ENCODE measurements at regions not wholly inside any gene's neighbourhood (a gene's known extent, or its start where the extent isn't known, plus 50 kb on each side); places are given as distances from the start of the nearest gene placed in this dataset.
A peak's percentile ranks its signal among the peaks of the same experiment; 100 is the strongest.

GRCh38 chr12:74043343-74043742, 494.3 kb upstream of the ATXN7L3B start:
- in situ Hi-C loops (cut with MboI) = no loop called here
- Histone ChIP-seq H4K20me1 (ENCODE audit: insufficient read depth) (no peaks in the 10 kb centered on the region), H3K9me3 (ENCODE audit: low read depth) (peaks cover 3% of the 10 kb centered on the region), H3K4me1 (ENCODE audit: insufficient read depth) (no peaks in the 10 kb centered on the region), H3K9ac (no peak overlapping the region), H3K27me3 (replicated peaks; ENCODE audit: insufficient read depth) (no peaks in the 10 kb centered on the region), H3K4me3 (no peak overlapping the region), H2AFZ (no peak overlapping the region), H3F3A (ENCODE audit: insufficient read depth) (no peaks in the 10 kb centered on the region), H3K79me2 (ENCODE audit: insufficient read depth) (no peaks in the 10 kb centered on the region), H3K4me2 (ENCODE audit: unreplicated experiment) (no peak overlapping the region), H3K36me3 (ENCODE audit: low read depth) (no peaks in the 10 kb centered on the region), H3K27ac (no peak overlapping the region), H3K9me2 (ENCODE audit: insufficient read depth) (no peaks in the 10 kb centered on the region)
- WGBS, 2 experiments (ENCODE audit: low coverage in 1 of 2, low lambda C conversion rate in 2 of 2, missing lambda C conversion rate in 2 of 2) = 28 to 33% methylated on average over 3 of the region's 3 CpGs
- TF ChIP-seq EZH2 (IDR thresholded peaks at IDR 0.05; ENCODE audit: insufficient read depth, poor library complexity, severe bottlenecking) = no peak
- DNase-seq = peak; percentile 0

GRCh38 chr12:74049348-74049747, 488.3 kb upstream of the ATXN7L3B start:
- no peak overlapping the region for H3K27ac ChIP-seq
- no peaks in the 10 kb centered on the region for H3K79me2 ChIP-seq (ENCODE audit: insufficient read depth)
- no peaks in the 10 kb centered on the region for H3K9me2 ChIP-seq (ENCODE audit: insufficient read depth)
- no peaks in the 10 kb centered on the region for H3K36me3 ChIP-seq (ENCODE audit: low read depth)
- TF ChIP-seq EZH2 (IDR thresholded peaks at IDR 0.05; ENCODE audit: insufficient read depth, poor library complexity, severe bottlenecking) (no peak), EZH2phosphoT487 (IDR thresholded peaks at IDR 0.05; ENCODE audit: insufficient read depth, low read depth) (no peak)
- H3K9ac ChIP-seq = no peak overlapping the region
- in situ Hi-C loops (cut with MboI) = no loop called here
- no peak overlapping the region for H3K4me3 ChIP-seq
- H3F3A ChIP-seq (ENCODE audit: insufficient read depth) = no peaks in the 10 kb centered on the region
- no peaks in the 10 kb centered on the region for H3K27me3 ChIP-seq (replicated peaks; ENCODE audit: insufficient read depth)
- no peaks in the 10 kb centered on the region for H3K4me1 ChIP-seq (ENCODE audit: insufficient read depth)
- H4K20me1 ChIP-seq (ENCODE audit: insufficient read depth) = no peaks in the 10 kb centered on the region
- DNase-seq = no peak
- peaks cover 3% of the 10 kb centered on the region for H3K9me3 ChIP-seq (ENCODE audit: low read depth)
- H2AFZ ChIP-seq = no peak overlapping the region
- H3K4me2 ChIP-seq (ENCODE audit: unreplicated experiment) = no peak overlapping the region
- WGBS, 2 experiments (ENCODE audit: low coverage in 1 of 2, low lambda C conversion rate in 2 of 2, missing lambda C conversion rate in 2 of 2) = 22 to 40% methylated on average over 3 of the region's 3 CpGs

- no peak for DNase-seq
- 5 to 27% methylated on average over 1 of the region's 1 CpG for WGBS, 2 experiments (ENCODE audit: low coverage in 1 of 2, low lambda C conversion rate in 2 of 2, missing lambda C conversion rate in 2 of 2)
- no peaks in the 10 kb centered on the region for H3K36me3 ChIP-seq (ENCODE audit: low read depth)
Measured at GRCh38 chr12:74051848-74052247, 485.8 kb upstream of the ATXN7L3B start.

GRCh38 chr12:74066476-74066875, 471.2 kb upstream of the ATXN7L3B start:
- no peak overlapping the region for H3K4me3 ChIP-seq
- no peak overlapping the region for H3K9ac ChIP-seq
- no peaks in the 10 kb centered on the region for H4K20me1 ChIP-seq (ENCODE audit: insufficient read depth)
- H3K9me3 ChIP-seq (ENCODE audit: low read depth) = no peaks in the 10 kb centered on the region
- in situ Hi-C loops (cut with MboI) = no loop called here
- no peak for DNase-seq
- no peaks in the 10 kb centered on the region for H3K9me2 ChIP-seq (ENCODE audit: insufficient read depth)
- H3K79me2 ChIP-seq (ENCODE audit: insufficient read depth) = no peaks in the 10 kb centered on the region
- no peak overlapping the region for H3K27ac ChIP-seq
- no peaks in the 10 kb centered on the region for H3K36me3 ChIP-seq (ENCODE audit: low read depth)
- TF ChIP-seq EZH2 (IDR thresholded peaks at IDR 0.05; ENCODE audit: insufficient read depth, poor library complexity, severe bottlenecking) (no peak), EZH2phosphoT487 (IDR thresholded peaks at IDR 0.05; ENCODE audit: insufficient read depth, low read depth) (no peak)
- H3F3A ChIP-seq (ENCODE audit: insufficient read depth) = no peaks in the 10 kb centered on the region
- no peaks in the 10 kb centered on the region for H3K27me3 ChIP-seq (replicated peaks; ENCODE audit: insufficient read depth)
- no peaks in the 10 kb centered on the region for H3K4me1 ChIP-seq (ENCODE audit: insufficient read depth)
- H3K4me2 ChIP-seq (ENCODE audit: unreplicated experiment) = no peak overlapping the region
- H2AFZ ChIP-seq = no peak overlapping the region
- WGBS, 2 experiments (ENCODE audit: low coverage in 1 of 2, low lambda C conversion rate in 2 of 2, missing lambda C conversion rate in 2 of 2) = 30 to 44% methylated on average over 2 of the region's 2 CpGs

More at GRCh38 chr12:74051848-74052247, 485.8 kb upstream of the ATXN7L3B start:
- Histone ChIP-seq H3K4me3 (no peak overlapping the region), H3K4me2 (ENCODE audit: unreplicated experiment) (no peak overlapping the region), H3K79me2 (ENCODE audit: insufficient read depth) (no peaks in the 10 kb centered on the region), H3K27me3 (replicated peaks; ENCODE audit: insufficient read depth) (no peaks in the 10 kb centered on the region), H3K27ac (no peak overlapping the region), H3K9me2 (ENCODE audit: insufficient read depth) (no peaks in the 10 kb centered on the region), H3K4me1 (ENCODE audit: insufficient read depth) (no peaks in the 10 kb centered on the region), H3K9me3 (ENCODE audit: low read depth) (no peaks in the 10 kb centered on the region), H3F3A (ENCODE audit: insufficient read depth) (no peaks in the 10 kb centered on the region), H2AFZ (no peak overlapping the region), H4K20me1 (ENCODE audit: insufficient read depth) (no peaks in the 10 kb centered on the region), H3K9ac (no peak overlapping the region)
- in situ Hi-C loops (cut with MboI) = no loop called here
- no peak for TF ChIP-seq EZH2 (IDR thresholded peaks at IDR 0.05; ENCODE audit: insufficient read depth, poor library complexity, severe bottlenecking)
- TF ChIP-seq EZH2phosphoT487 (IDR thresholded peaks at IDR 0.05; ENCODE audit: insufficient read depth, low read depth) = no peak

- H3K9me3 ChIP-seq (ENCODE audit: low read depth) = no peaks in the 10 kb centered on the region
- H3K9me2 ChIP-seq (ENCODE audit: insufficient read depth) = no peaks in the 10 kb centered on the region
- H3F3A ChIP-seq (ENCODE audit: insufficient read depth) = no peaks in the 10 kb centered on the region
- no peaks in the 10 kb centered on the region for H3K79me2 ChIP-seq (ENCODE audit: insufficient read depth)
- no peaks in the 10 kb centered on the region for H3K36me3 ChIP-seq (ENCODE audit: low read depth)
- no peak overlapping the region for H2AFZ ChIP-seq
- in situ Hi-C loops (cut with MboI) = no loop called here
- no peak overlapping the region for H3K4me2 ChIP-seq (ENCODE audit: unreplicated experiment)
- no peak overlapping the region for H3K4me3 ChIP-seq
- no peaks in the 10 kb centered on the region for H4K20me1 ChIP-seq (ENCODE audit: insufficient read depth)
- no peak for DNase-seq
- H3K27me3 ChIP-seq (replicated peaks; ENCODE audit: insufficient read depth) = no peaks in the 10 kb centered on the region
- TF ChIP-seq EZH2 (IDR thresholded peaks at IDR 0.05; ENCODE audit: insufficient read depth, poor library complexity, severe bottlenecking) (no peak), EZH2phosphoT487 (IDR thresholded peaks at IDR 0.05; ENCODE audit: insufficient read depth, low read depth) (no peak)
- 37 to 38% methylated on average over 3 of the region's 3 CpGs for WGBS, 2 experiments (ENCODE audit: low coverage in 1 of 2, low lambda C conversion rate in 2 of 2, missing lambda C conversion rate in 2 of 2)
- no peak overlapping the region for H3K9ac ChIP-seq
- H3K27ac ChIP-seq = no peak overlapping the region
- H3K4me1 ChIP-seq (ENCODE audit: insufficient read depth) = no peaks in the 10 kb centered on the region
Measured at GRCh38 chr12:74071182-74071581, 466.5 kb upstream of the ATXN7L3B start.

All from GM23248 (cell line).